ENCODE measurements at regions not wholly inside any gene's neighbourhood (a gene's known extent, or its start where the extent isn't known, plus 50 kb on each side); places are given as distances from the start of the nearest gene placed in this dataset.

DNA sequence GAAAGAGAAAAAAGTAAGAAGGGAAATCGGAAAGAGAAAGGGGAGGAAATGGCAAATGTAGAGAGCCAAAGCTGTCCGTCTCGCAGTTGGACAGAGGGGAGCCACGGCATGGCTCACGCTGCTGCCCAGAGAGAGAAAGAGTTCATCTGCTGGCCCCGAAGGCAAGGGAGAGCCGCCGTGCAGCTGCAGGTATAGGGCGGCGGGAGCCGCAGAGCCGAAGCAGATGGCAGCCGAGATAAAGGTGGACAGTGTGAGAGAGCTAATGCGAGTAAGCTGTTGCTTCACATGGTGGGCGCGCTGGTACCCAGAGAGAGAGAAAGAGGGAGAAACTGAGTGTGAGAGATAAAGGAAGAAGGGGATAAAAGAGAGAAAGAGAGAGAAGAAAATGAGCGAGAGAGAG lies 188.4 kb upstream of the PPP1R26 start:
- FAIRE-seq (no peak), DNase-seq (ENCODE audit: insufficient read length, low spot score) (no peak)
- TF ChIP-seq PAX5 (IDR thresholded peaks at IDR 0.05; ENCODE audit: insufficient read depth, low read length, severe bottlenecking) = no peak
- no peak for TF ChIP-seq POLR2A (IDR thresholded peaks at IDR 0.05; ENCODE audit: low read depth, low read length)
- no peak for TF ChIP-seq TAF1 (IDR thresholded peaks at IDR 0.05; ENCODE audit: low read depth, low read length)
- TF ChIP-seq POU2F2 (IDR thresholded peaks at IDR 0.05; ENCODE audit: low read depth, low read length) = no peak
- no peak for TF ChIP-seq SPI1 (IDR thresholded peaks at IDR 0.05; ENCODE audit: low read depth, low read length)
- no peak for TF ChIP-seq POLR2AphosphoS5 (IDR thresholded peaks at IDR 0.05; ENCODE audit: low read depth, low read length)

GRCh38 chr9:135294836-135295235 lies 184.7 kb upstream of the PPP1R26 start:
- DNase-seq (ENCODE audit: insufficient read length, low spot score) (no peak), FAIRE-seq (no peak)
- TF ChIP-seq POU2F2 (IDR thresholded peaks at IDR 0.05; ENCODE audit: low read depth, low read length) = no peak
- TF ChIP-seq POLR2A (IDR thresholded peaks at IDR 0.05; ENCODE audit: low read depth, low read length) = no peak

DNA sequence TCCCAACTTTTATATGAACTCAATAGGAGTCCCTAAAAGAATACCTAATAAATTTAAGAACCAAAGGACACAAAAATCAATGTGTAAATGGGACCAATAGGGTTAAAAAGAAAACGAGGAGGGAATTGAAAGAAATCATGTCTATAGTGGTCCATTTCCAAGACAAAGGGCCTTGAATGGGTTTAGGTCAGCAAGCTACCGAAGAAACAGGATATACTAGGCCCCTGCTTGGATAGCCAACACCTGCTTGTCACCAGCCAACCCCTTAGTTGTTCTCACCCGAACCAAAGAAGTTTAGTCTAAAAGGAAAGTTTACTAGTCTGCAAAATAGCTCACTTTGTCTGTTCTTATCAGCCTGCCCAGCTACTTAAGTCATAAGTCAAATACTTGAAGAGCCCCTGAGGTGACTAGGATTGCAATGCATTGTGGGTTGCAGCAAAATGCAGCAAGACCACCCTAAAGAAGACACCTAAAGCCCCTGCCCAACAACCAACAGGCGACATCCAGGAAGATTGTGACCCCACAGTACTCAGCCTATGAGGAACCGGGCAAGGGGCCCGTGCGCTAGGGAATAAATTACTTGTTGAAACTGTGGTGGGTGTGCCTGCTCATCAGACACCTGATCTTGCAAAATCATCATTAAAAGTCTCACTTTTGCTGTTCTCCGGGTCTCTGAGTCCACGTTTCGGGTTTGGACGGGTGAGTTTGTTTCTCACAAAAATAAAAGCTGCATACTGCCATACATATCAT lies 183.9 kb upstream of the PPP1R26 start:
- FAIRE-seq (no peak), DNase-seq (ENCODE audit: insufficient read length, low spot score) (no peak)
- no peak for TF ChIP-seq POU2F2 (IDR thresholded peaks at IDR 0.05; ENCODE audit: low read depth, low read length)
- no peak for TF ChIP-seq PAX5 (IDR thresholded peaks at IDR 0.05; ENCODE audit: insufficient read depth, low read length, severe bottlenecking)
- no peak for TF ChIP-seq TAF1 (IDR thresholded peaks at IDR 0.05; ENCODE audit: low read depth, low read length)
- TF ChIP-seq POLR2AphosphoS5 (IDR thresholded peaks at IDR 0.05; ENCODE audit: low read depth, low read length) = no peak
- no peak for TF ChIP-seq POLR2A (IDR thresholded peaks at IDR 0.05; ENCODE audit: low read depth, low read length)
- no peak for TF ChIP-seq SPI1 (IDR thresholded peaks at IDR 0.05; ENCODE audit: low read depth, low read length)

DNA sequence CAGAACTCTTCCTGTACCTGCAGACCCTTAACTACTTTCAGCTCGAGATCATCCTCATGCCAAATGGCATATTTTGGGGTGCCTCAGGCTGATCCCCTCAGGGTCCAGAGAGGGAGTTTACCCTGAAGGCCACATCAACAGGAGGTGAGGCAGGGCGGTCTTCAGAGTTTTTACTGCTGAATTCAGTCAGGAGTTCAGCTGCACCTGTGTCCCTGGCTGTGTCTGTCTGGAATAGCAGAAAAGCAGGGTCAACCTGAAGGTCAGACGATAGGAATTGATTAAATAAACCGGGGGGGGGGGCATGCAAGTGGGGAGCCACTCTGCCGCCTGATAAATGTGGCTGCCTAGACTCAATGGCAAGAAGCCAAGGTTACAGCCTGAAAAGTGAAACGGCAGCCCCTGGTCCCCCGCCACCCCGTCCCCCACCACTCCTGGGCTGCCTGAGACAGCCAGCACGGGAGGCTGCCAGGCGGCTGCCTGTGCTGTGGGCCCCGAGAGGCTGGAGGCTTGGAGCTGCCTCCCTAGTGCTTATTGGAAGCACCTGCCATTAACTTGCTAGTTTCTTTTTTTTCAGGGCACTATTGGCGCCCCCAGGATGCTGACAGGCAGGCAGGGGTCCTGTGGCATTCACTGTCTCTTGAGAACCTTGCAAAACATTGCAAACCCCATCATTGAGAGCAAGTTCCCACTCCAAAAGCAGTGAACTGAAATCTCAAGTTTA lies 182.7 kb upstream of the PPP1R26 start:
- TF ChIP-seq SPI1 (IDR thresholded peaks at IDR 0.05; ENCODE audit: low read depth, low read length) = no peak
- TF ChIP-seq PAX5 (IDR thresholded peaks at IDR 0.05; ENCODE audit: insufficient read depth, low read length, severe bottlenecking) = no peak
- FAIRE-seq = no peak
- DNase-seq (ENCODE audit: insufficient read length, low spot score) = no peak

DNA sequence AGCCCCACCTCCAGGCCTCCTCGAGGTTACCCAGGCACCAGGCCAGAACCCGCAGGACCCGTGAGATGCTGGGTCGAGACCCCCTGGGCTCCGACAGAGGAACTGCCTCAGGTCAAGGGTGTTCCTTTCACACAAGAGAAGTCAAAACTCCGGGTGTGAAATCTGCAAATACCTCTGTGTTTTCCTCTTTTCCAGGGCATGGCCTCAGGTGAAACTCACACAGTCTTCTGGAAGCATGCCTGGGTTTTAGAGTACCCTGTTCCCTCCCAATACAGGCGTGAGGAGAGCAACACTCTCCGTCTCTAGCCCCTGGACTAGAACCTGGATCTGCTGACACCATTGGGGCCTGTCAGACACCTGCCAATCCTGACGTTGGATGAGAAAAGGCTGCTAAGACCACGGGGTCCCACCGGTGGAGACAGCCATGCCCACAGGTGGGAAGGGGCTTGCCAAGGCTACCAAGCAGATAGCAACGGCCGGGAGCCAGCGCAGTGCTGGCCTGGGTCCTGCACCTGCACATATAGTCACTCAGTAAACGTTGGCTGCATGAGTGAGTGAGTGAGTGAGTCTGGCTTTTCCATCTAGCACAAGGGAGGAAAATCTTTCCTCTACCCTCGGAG lies 182.0 kb upstream of the PPP1R26 start:
- TF ChIP-seq TAF1 (IDR thresholded peaks at IDR 0.05; ENCODE audit: low read depth, low read length) (no peak), POLR2A (IDR thresholded peaks at IDR 0.05; ENCODE audit: low read depth, low read length) (no peak), SPI1 (IDR thresholded peaks at IDR 0.05; ENCODE audit: low read depth, low read length) (no peak), POLR2AphosphoS5 (IDR thresholded peaks at IDR 0.05; ENCODE audit: low read depth, low read length) (no peak), PAX5 (IDR thresholded peaks at IDR 0.05; ENCODE audit: insufficient read depth, low read length, severe bottlenecking) (no peak), POU2F2 (IDR thresholded peaks at IDR 0.05; ENCODE audit: low read depth, low read length) (no peak)
- FAIRE-seq = no peak
- no peak for DNase-seq (ENCODE audit: insufficient read length, low spot score)

DNA sequence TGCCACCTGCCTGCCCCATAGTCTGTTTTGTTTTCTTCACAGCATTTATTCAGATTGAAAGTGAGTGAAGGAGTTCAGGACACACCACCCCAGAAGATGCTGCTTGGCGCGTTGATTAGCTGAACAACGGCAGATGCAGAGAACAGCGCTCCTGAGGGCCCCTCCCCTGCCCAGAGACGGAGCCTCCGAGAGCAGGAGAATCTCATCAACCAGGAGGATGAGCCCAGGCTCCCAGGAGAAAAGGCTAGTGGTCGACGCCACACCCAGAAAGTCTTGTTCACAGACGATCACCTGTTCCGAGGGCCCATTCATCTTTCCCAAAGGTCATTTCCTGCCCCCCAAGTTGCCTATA lies 180.4 kb upstream of the PPP1R26 start:
- FAIRE-seq (no peak), DNase-seq (ENCODE audit: insufficient read length, low spot score) (no peak)

DNA sequence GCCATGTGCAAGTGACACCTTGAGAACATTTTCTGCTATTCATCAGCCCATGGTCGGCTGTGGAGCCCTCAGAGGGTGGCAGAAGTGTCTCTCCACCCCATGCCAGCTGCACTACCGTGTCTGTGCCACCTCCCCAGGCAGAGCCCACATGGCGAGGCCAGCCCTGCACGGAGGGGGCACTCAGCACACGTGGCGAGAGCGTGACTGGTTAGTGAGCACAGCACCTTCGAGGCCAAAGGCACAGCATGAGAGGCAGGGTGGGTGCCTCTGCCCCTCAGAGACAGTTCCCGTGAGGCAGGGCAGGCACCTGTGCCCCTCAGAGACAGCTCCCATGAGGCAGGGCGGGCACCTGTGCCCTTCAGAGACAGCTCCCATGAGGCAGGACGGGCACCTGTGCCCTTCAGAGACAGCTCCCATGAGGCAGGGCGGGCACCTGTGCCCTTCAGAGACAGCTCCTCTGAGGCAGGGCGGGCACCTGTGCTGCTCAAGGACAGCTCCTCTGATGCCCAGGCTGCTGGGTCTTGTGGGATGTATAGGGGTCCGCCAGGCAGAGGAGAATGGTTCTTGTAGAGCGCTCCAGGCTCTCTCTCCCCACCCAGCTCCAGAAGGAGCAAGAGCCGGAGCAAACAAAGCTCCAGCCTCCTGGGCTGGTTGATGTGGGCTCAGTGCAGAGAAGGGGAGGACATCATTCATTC lies 179.8 kb upstream of the PPP1R26 start:
- no peak for FAIRE-seq
- DNase-seq (ENCODE audit: insufficient read length, low spot score) = no peak
- TF ChIP-seq PAX5 (IDR thresholded peaks at IDR 0.05; ENCODE audit: insufficient read depth, low read length, severe bottlenecking) (no peak), TAF1 (IDR thresholded peaks at IDR 0.05; ENCODE audit: low read depth, low read length) (no peak), SPI1 (IDR thresholded peaks at IDR 0.05; ENCODE audit: low read depth, low read length) (no peak), POU2F2 (IDR thresholded peaks at IDR 0.05; ENCODE audit: low read depth, low read length) (no peak), POLR2AphosphoS5 (IDR thresholded peaks at IDR 0.05; ENCODE audit: low read depth, low read length) (no peak), POLR2A (IDR thresholded peaks at IDR 0.05; ENCODE audit: low read depth, low read length) (no peak)

More for the DNA sequence above, 180.4 kb upstream of the PPP1R26 start:
- TF ChIP-seq POLR2AphosphoS5 (IDR thresholded peaks at IDR 0.05; ENCODE audit: low read depth, low read length) = no peak
- no peak for TF ChIP-seq POLR2A (IDR thresholded peaks at IDR 0.05; ENCODE audit: low read depth, low read length)
- no peak for TF ChIP-seq PAX5 (IDR thresholded peaks at IDR 0.05; ENCODE audit: insufficient read depth, low read length, severe bottlenecking)
- no peak for TF ChIP-seq SPI1 (IDR thresholded peaks at IDR 0.05; ENCODE audit: low read depth, low read length)
- no peak for TF ChIP-seq POU2F2 (IDR thresholded peaks at IDR 0.05; ENCODE audit: low read depth, low read length)
- no peak for TF ChIP-seq TAF1 (IDR thresholded peaks at IDR 0.05; ENCODE audit: low read depth, low read length)

- no peak for TF ChIP-seq PAX5 (IDR thresholded peaks at IDR 0.05; ENCODE audit: insufficient read depth, low read length, severe bottlenecking)
- no peak for TF ChIP-seq POU2F2 (IDR thresholded peaks at IDR 0.05; ENCODE audit: low read depth, low read length)
- TF ChIP-seq TAF1 (IDR thresholded peaks at IDR 0.05; ENCODE audit: low read depth, low read length) = no peak
- no peak for TF ChIP-seq POLR2AphosphoS5 (IDR thresholded peaks at IDR 0.05; ENCODE audit: low read depth, low read length)
- TF ChIP-seq SPI1 (IDR thresholded peaks at IDR 0.05; ENCODE audit: low read depth, low read length) = no peak
- TF ChIP-seq POLR2A (IDR thresholded peaks at IDR 0.05; ENCODE audit: low read depth, low read length) = no peak
- FAIRE-seq = no peak
- no peak for DNase-seq (ENCODE audit: insufficient read length, low spot score)
Observed at GRCh38 chr9:135300346-135301141, 179.0 kb upstream of the PPP1R26 start.
